ENCODE measurements at regions not wholly inside any gene's neighbourhood (a gene's known extent, or its start where the extent isn't known, plus 50 kb on each side); places are given as distances from the start of the nearest gene placed in this dataset.
"Not testable (repeated sequence)": the region's sequence is repeated elsewhere in the genome, so short reads cannot be mapped to it uniquely, and the experiment has no call there.

DNA sequence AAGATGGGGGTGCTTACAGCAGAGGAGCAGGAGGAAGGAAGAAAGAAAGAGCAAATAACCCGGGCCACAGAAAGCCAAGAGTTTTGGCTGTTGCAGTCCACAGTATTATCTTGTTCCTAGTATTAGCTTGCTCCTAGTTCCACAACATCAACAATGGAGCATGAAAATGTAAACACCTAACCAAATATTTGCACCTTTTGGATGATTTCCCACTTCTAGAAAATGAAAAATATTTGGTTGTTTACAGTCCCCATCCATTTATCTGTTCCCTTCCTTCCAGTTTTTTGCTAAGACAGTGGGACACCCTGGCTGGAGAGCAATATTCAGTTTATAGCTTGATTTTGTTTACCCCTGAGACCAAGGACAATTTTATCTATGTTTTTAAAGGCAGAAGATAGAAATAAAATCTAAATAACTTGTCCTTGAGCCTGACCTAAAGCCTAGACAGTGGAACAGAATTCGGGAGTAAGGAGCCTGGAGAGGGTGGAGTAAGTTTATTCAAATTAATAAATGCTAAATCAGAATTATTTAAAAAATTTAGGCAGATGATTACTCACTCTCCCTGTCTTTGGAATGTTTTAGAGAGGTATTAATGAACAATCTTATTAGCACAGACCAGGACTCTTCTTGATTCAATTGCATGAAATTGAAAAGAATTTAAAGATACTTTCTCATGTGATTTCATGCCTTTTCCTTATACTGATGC lies 51.6 kb downstream of the RESF1 start:
- H3K27ac Mint-ChIP-seq: no peak overlapping the region
- no peaks in the 10 kb centered on the region for H3K4me1 Mint-ChIP-seq
- no peaks in the 10 kb centered on the region for H3K9me3 Mint-ChIP-seq
- peaks cover 2% of the 10 kb centered on the region for H3K36me3 Mint-ChIP-seq (ENCODE audit: low read depth)
- no peak for DNase-seq
- no peaks in the 10 kb centered on the region for H3K27me3 Mint-ChIP-seq
- intact Hi-C loops (cut with micrococcal nuclease): no loop called here
- H3K4me3 Mint-ChIP-seq: no peak overlapping the region

GRCh38 chr12:32012249-32012785 lies 53.1 kb downstream of the RESF1 start:
- peaks cover 2% of the 10 kb centered on the region for H3K36me3 Mint-ChIP-seq (ENCODE audit: low read depth)
- intact Hi-C loops (cut with micrococcal nuclease): no loop called here
- H3K4me1 Mint-ChIP-seq: no peaks in the 10 kb centered on the region
- H3K9me3 Mint-ChIP-seq: no peaks in the 10 kb centered on the region
- no peak overlapping the region for H3K27ac Mint-ChIP-seq
- no peak overlapping the region for H3K4me3 Mint-ChIP-seq
- H3K27me3 Mint-ChIP-seq: no peaks in the 10 kb centered on the region
- DNase-seq: no peak

- H3K4me3 Mint-ChIP-seq: no peak overlapping the region
- H3K27me3 Mint-ChIP-seq: no peaks in the 10 kb centered on the region
- no peaks in the 10 kb centered on the region for H3K36me3 Mint-ChIP-seq (ENCODE audit: low read depth)
- no peak for DNase-seq
- no peak overlapping the region for H3K27ac Mint-ChIP-seq
- no peaks in the 10 kb centered on the region for H3K9me3 Mint-ChIP-seq
- H3K4me1 Mint-ChIP-seq: no peaks in the 10 kb centered on the region
- intact Hi-C loops (cut with micrococcal nuclease): no loop called here
Observed at GRCh38 chr12:32015036-32015435, 55.8 kb downstream of the RESF1 start.

DNA sequence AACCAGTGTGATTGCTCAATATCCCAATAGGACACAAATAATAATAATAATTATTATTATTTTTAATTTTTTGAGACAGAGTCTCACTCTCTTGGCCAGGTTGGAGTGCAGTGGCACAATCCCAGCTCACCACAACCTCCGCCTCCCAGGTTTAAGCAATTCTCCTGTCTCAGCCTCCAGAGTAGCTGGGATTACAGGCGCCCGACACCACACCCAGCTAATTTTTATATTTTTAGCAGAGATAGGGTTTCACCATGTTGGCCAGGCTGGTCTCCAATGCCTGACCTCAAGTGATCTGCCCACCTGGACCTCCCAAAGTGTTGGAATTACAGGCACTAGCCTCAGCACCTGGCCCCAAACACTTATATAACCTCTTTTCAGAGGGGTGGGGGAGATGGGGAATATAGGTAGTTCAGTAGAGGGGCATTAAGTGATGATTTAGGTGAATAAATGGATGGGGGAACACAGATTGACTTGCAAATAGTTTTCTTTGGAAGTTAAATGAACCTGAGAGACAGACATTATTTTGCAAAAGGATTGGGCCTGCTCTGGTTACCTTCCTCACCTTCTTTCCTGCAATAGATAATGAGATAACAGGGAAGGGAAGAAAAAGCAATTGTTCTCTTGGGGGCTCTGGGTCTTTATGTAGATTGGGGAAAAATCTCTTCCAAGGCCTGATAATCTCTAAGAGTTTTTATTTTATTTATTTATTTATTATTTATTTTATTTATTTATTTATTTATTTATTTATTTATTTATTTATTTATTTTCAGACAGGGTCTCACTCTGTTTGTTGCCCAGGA lies 57.7 kb downstream of the RESF1 start:
- H3K4me1 Mint-ChIP-seq: peaks cover 13% of the 10 kb centered on the region
- no peak overlapping the region for H3K27ac Mint-ChIP-seq
- intact Hi-C loops (cut with micrococcal nuclease): no loop called here
- no peak for DNase-seq
- H3K9me3 Mint-ChIP-seq: no peaks in the 10 kb centered on the region
- no peaks in the 10 kb centered on the region for H3K36me3 Mint-ChIP-seq (ENCODE audit: low read depth)
- H3K27me3 Mint-ChIP-seq: no peaks in the 10 kb centered on the region
- H3K4me3 Mint-ChIP-seq: no peak overlapping the region

DNA sequence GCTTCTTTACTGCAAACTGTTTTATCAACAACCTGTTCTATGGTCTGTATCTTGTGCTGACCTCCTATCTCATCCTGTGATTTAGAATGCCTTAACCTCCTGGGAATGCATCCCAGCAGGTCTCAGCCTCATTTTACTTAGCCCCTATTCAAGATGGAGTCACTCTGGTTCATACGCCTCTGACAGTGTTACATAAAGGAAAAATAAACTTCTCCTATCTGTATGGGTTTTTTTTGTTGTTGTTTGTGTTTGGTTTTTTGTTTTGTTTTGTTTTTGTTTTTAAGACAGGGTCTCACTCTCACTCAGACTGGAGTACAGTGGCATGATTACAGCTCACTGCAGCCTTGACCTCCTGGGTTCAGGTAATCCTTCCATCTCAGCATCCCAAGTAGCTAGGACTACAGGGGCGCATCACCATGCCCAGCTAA lies 62.1 kb downstream of the RESF1 start:
- H3K36me3 Mint-ChIP-seq (ENCODE audit: low read depth): peaks cover 8% of the 10 kb centered on the region
- H3K4me1 Mint-ChIP-seq: peaks cover 29% of the 10 kb centered on the region
- H3K4me3 Mint-ChIP-seq: no peak overlapping the region
- no peak overlapping the region for H3K27ac Mint-ChIP-seq
- H3K9me3 Mint-ChIP-seq: peaks cover 10% of the 10 kb centered on the region
- intact Hi-C loops (cut with micrococcal nuclease): no loop called here
- no peak for DNase-seq
- no peaks in the 10 kb centered on the region for H3K27me3 Mint-ChIP-seq

DNA sequence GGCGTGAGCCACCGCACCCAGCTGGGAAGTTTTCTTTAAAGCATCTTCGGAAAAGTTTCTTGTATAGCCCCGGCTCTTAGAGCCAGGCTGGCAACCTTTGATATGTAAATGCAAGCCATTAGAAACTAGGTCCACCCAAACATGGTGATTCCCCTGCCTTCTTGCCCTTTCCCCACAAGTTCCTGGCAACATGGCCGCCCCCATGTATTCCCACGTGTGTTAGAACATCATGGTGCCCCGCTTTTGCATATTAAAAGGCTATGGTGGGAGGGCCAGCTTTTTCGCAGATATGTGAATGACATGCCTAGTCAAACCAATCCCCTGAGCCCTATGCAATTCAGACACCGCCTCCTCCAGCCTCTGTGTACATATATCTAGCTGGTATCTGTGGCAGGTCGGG lies 63.2 kb downstream of the RESF1 start:
- DNase-seq; H3K4me3 Mint-ChIP-seq; H3K27ac Mint-ChIP-seq; intact Hi-C loops (cut with micrococcal nuclease); H3K36me3 Mint-ChIP-seq (ENCODE audit: low read depth); H3K27me3 Mint-ChIP-seq: not testable (repeated sequence)
- Mint-ChIP-seq H3K4me1 (peaks cover 35% of the 10 kb centered on the region), H3K9me3 (peaks cover 10% of the 10 kb centered on the region)

GRCh38 chr12:32023861-32024260 lies 64.6 kb downstream of the RESF1 start:
- H3K4me3 Mint-ChIP-seq; H3K36me3 Mint-ChIP-seq (ENCODE audit: low read depth); intact Hi-C loops (cut with micrococcal nuclease); H3K27ac Mint-ChIP-seq; DNase-seq; H3K27me3 Mint-ChIP-seq: not testable (repeated sequence)
- peaks cover 10% of the 10 kb centered on the region for H3K9me3 Mint-ChIP-seq
- peaks cover 35% of the 10 kb centered on the region for H3K4me1 Mint-ChIP-seq

GRCh38 chr12:32024884-32025592 lies 65.8 kb downstream of the RESF1 start:
- peaks cover 10% of the 10 kb centered on the region for H3K9me3 Mint-ChIP-seq
- H3K36me3 Mint-ChIP-seq (ENCODE audit: low read depth): peaks cover 8% of the 10 kb centered on the region
- peaks cover 35% of the 10 kb centered on the region for H3K4me1 Mint-ChIP-seq
- H3K4me3 Mint-ChIP-seq: no peak overlapping the region
- H3K27ac Mint-ChIP-seq: no peak overlapping the region
- DNase-seq: no peak
- intact Hi-C loops (cut with micrococcal nuclease): loop anchor here (5.0 kb wide), 1 partner anchor 298 kb away; the partner anchor contains the start of gene AMN1
- no peaks in the 10 kb centered on the region for H3K27me3 Mint-ChIP-seq

- intact Hi-C loops (cut with micrococcal nuclease): loop anchor here (2.0 to 5.0 kb wide), 2 partner anchors 65 to 299 kb away; partner anchors contain the start of gene AMN1
- peak overlapping the region; percentile 52 for H3K27ac Mint-ChIP-seq
- DNase-seq: peak; percentile 88
- H3K27me3 Mint-ChIP-seq: no peaks in the 10 kb centered on the region
- peaks cover 10% of the 10 kb centered on the region for H3K9me3 Mint-ChIP-seq
- H3K36me3 Mint-ChIP-seq (ENCODE audit: low read depth): peaks cover 8% of the 10 kb centered on the region
- H3K4me1 Mint-ChIP-seq: peaks cover 28% of the 10 kb centered on the region
- peak overlapping the region; percentile 23 for H3K4me3 Mint-ChIP-seq
Observed at GRCh38 chr12:32025906-32026305, 66.7 kb downstream of the RESF1 start.

- Mint-ChIP-seq H3K4me3 (no peak overlapping the region), H3K4me1 (peaks cover 26% of the 10 kb centered on the region), H3K27ac (no peak overlapping the region), H3K27me3 (no peaks in the 10 kb centered on the region), H3K36me3 (ENCODE audit: low read depth) (peaks cover 4% of the 10 kb centered on the region), H3K9me3 (peaks cover 6% of the 10 kb centered on the region)
- no peak for DNase-seq
- intact Hi-C loops (cut with micrococcal nuclease): loop anchor here (2.0 to 5.0 kb wide), 2 partner anchors 67 to 301 kb away; partner anchors contain the start of gene AMN1
Observed at GRCh38 chr12:32027684-32028365, 68.6 kb downstream of the RESF1 start.

DNA sequence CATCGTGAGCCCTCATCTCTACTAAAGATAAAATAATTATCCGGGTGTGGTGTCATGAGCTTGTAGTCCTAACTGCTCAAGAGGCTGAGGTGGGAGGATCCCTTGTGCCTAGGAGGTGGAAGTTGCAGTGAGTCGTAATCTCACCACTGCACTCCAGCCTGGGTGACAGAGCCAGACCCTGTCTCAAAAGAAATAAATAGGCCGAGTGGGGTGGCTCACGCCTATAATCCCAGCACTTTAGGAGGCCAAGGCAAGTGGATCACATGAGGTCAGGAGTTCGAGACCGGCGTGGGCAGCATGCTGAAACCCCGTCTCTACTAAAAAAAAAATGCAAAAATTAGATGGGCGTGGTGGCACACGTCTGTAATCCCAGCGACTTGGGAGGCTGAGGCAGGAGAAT lies 70.9 kb downstream of the RESF1 start:
- no peaks in the 10 kb centered on the region for H3K27me3 Mint-ChIP-seq
- H3K4me1 Mint-ChIP-seq: peaks cover 20% of the 10 kb centered on the region
- no peaks in the 10 kb centered on the region for H3K9me3 Mint-ChIP-seq
- intact Hi-C loops (cut with micrococcal nuclease): no loop called here
- H3K36me3 Mint-ChIP-seq (ENCODE audit: low read depth): no peaks in the 10 kb centered on the region
- no peak overlapping the region for H3K27ac Mint-ChIP-seq
- H3K4me3 Mint-ChIP-seq: no peak overlapping the region
- DNase-seq: no peak

GRCh38 chr12:32030676-32031075 lies 71.5 kb downstream of the RESF1 start:
- no peak for DNase-seq
- intact Hi-C loops (cut with micrococcal nuclease): no loop called here
- H3K9me3 Mint-ChIP-seq: no peaks in the 10 kb centered on the region

DNA sequence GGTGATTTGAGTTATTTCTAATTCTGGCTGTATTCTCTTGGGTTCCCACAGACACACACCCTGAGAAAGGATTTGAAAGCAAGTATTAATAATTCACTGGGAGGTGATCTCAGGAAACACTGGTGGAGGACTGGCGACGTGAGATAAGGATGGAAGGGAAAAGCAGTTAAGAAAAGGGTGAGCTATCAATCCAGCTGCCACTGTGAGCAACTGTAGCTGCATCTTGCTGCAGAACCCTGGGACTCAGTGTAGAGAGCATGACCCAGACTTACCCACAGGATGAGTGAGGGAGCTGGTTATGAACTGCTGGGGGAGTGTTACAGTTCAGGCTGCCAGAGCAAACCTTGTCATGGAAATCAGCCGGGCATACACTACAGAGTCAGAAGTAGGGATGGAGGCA lies 71.9 kb downstream of the RESF1 start:
- Mint-ChIP-seq H3K9me3 (no peaks in the 10 kb centered on the region), H3K27me3 (no peaks in the 10 kb centered on the region), H3K4me1 (peaks cover 12% of the 10 kb centered on the region)

More at GRCh38 chr12:32030676-32031075, 71.5 kb downstream of the RESF1 start:
- Mint-ChIP-seq H3K36me3 (ENCODE audit: low read depth) (no peaks in the 10 kb centered on the region), H3K4me3 (no peak overlapping the region), H3K27ac (no peak overlapping the region), H3K27me3 (no peaks in the 10 kb centered on the region), H3K4me1 (peaks cover 16% of the 10 kb centered on the region)

More for the DNA sequence above, 71.9 kb downstream of the RESF1 start:
- Mint-ChIP-seq H3K4me3 (no peak overlapping the region), H3K36me3 (ENCODE audit: low read depth) (no peaks in the 10 kb centered on the region), H3K27ac (no peak overlapping the region)
- no peak for DNase-seq
- intact Hi-C loops (cut with micrococcal nuclease): no loop called here

All from activated CD4-positive, alpha-beta T cell treated with anti-CD3 and anti-CD28 coated beads, Interleukin-2, amount 10 ng/mL, durations not matched to agents 24 days and 14 days (primary cell).